ENCODE measurements at regions not wholly inside any gene's neighbourhood (a gene's known extent, or its start where the extent isn't known, plus 50 kb on each side); places are given as distances from the start of the nearest gene placed in this dataset.
A peak's percentile ranks its signal among the peaks of the same experiment; 100 is the strongest.

DNA sequence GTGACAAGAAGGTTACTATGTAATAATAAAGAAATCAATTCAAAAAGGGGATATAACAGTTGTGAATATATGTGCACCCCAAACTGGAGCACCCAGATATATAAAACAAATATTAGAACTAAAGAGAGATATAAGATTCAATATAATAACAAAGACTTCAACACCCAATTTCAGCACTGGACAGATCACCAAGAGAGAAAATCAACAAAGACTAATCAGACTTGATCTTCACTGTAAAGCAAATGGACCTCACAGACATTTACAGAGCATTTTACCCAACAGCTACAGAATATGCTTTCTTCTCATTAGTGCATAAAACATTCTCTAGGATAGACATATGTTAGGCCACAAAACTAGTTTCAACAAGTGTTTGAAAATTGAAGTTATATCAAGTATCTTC lies 287.7 kb downstream of the DSC3 start:
- peaks cover 0 to 5% of the 10 kb centered on the region in 2 donors for H3K9me3 ChIP-seq (ENCODE audit: control insufficient read depth in 1 of 2, low read length in 2 of 2)
- POLR2A ChIA-PET (ENCODE audit: partially characterized antibody), result no interaction called here
- intact Hi-C loops (cut with micrococcal nuclease), result no loop called here
- DNase-seq, result no peak
- no peaks in the 10 kb centered on the region for H3K4me1 ChIP-seq (ENCODE audit: insufficient read depth, low read length)
- H3K4me3 ChIP-seq (ENCODE audit: low read length in 2 of 2), result no peak overlapping the region
- no peak overlapping the region for H3K27ac ChIP-seq (ENCODE audit: low read depth, low read length)
- CTCF ChIA-PET (ENCODE audit: partially characterized antibody), result no interaction called here
- Mint-ChIP-seq H3K27me3 (no peaks in the 10 kb centered on the region), H3K4me1 (no peaks in the 10 kb centered on the region), H3K36me3 (no peaks in the 10 kb centered on the region), H3K27ac (no peak overlapping the region), H3K4me3 (no peak overlapping the region), H3K9me3 (peaks cover 3 to 14% (median 8%) of the 10 kb centered on the region in 8 donors)
- H3K27me3 ChIP-seq (ENCODE audit: insufficient read depth, low read length), result no peaks in the 10 kb centered on the region
- no peaks in the 10 kb centered on the region for H3K36me3 ChIP-seq (ENCODE audit: insufficient read depth, low read length)

GRCh38 chr18:30748541-30748940 lies 294.0 kb downstream of the DSC3 start:
- Mint-ChIP-seq H3K9me3 (peaks cover 5 to 40% (median 14%) of the 10 kb centered on the region in 8 donors), H3K27me3 (no peaks in the 10 kb centered on the region), H3K4me1 (no peaks in the 10 kb centered on the region), H3K4me3 (no peak overlapping the region), H3K36me3 (no peaks in the 10 kb centered on the region), H3K27ac (peak overlapping the region in 1 of 7 donors; percentile 29)
- Histone ChIP-seq H3K27me3 (ENCODE audit: insufficient read depth, low read length) (no peaks in the 10 kb centered on the region), H3K27ac (ENCODE audit: low read depth, low read length) (no peak overlapping the region), H3K4me1 (ENCODE audit: insufficient read depth, low read length) (no peaks in the 10 kb centered on the region), H3K4me3 (ENCODE audit: low read length in 2 of 2) (no peak overlapping the region), H3K9me3 (ENCODE audit: control insufficient read depth in 1 of 2, low read length in 2 of 2) (peaks cover 0 to 5% of the 10 kb centered on the region in 2 donors), H3K36me3 (ENCODE audit: insufficient read depth, low read length) (no peaks in the 10 kb centered on the region)
- intact Hi-C loops (cut with micrococcal nuclease), result no loop called here
- ChIA-PET POLR2A (ENCODE audit: partially characterized antibody) (no interaction called here), CTCF (ENCODE audit: partially characterized antibody) (no interaction called here)
- no peak for DNase-seq

- Mint-ChIP-seq H3K27ac (no peak overlapping the region), H3K27me3 (no peaks in the 10 kb centered on the region), H3K4me1 (no peaks in the 10 kb centered on the region), H3K4me3 (no peak overlapping the region), H3K9me3 (peaks cover 5 to 35% (median 11%) of the 10 kb centered on the region in 8 donors), H3K36me3 (no peaks in the 10 kb centered on the region)
- intact Hi-C loops (cut with micrococcal nuclease), result no loop called here
- no peak for DNase-seq
- Histone ChIP-seq H3K27me3 (ENCODE audit: insufficient read depth, low read length) (no peaks in the 10 kb centered on the region), H3K4me1 (ENCODE audit: insufficient read depth, low read length) (no peaks in the 10 kb centered on the region), H3K9me3 (ENCODE audit: control insufficient read depth in 1 of 2, low read length in 2 of 2) (no peaks in the 10 kb centered on the region), H3K27ac (ENCODE audit: low read depth, low read length) (no peak overlapping the region), H3K4me3 (ENCODE audit: low read length in 2 of 2) (no peak overlapping the region), H3K36me3 (ENCODE audit: insufficient read depth, low read length) (no peaks in the 10 kb centered on the region)
- ChIA-PET CTCF (ENCODE audit: partially characterized antibody) (no interaction called here), POLR2A (ENCODE audit: partially characterized antibody) (no interaction called here)
Measured at GRCh38 chr18:30746224-30746623, 296.3 kb downstream of the DSC3 start.

DNA sequence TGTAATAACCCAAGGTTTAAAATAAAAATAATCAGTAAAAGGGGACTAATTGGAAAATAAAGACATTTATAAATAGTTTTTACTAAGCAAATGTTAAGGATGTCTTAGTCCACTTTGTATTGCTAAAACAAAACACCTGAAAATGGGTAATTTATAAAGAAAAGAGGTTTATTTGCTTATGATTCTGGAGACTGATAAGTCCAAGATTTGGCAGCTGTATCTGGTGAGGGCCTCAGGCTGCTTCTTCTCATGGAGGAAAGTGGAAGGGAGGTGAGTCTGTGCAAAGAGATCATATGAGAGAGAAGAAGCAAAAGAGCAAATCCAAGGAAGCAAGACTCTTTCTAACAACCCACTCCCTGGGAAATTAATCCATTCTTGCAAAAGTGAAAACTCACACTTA lies 299.5 kb downstream of the DSC3 start:
- Histone ChIP-seq H3K27me3 (ENCODE audit: insufficient read depth, low read length) (no peaks in the 10 kb centered on the region), H3K36me3 (ENCODE audit: insufficient read depth, low read length) (no peaks in the 10 kb centered on the region), H3K4me1 (ENCODE audit: insufficient read depth, low read length) (no peaks in the 10 kb centered on the region), H3K27ac (ENCODE audit: low read depth, low read length) (no peak overlapping the region), H3K4me3 (ENCODE audit: low read length in 2 of 2) (no peak overlapping the region), H3K9me3 (ENCODE audit: control insufficient read depth in 1 of 2, low read length in 2 of 2) (no peaks in the 10 kb centered on the region)
- peaks cover 2 to 21% (median 6%) of the 10 kb centered on the region in 8 donors for H3K9me3 Mint-ChIP-seq
- DNase-seq, result no peak
- H3K27me3 Mint-ChIP-seq, result no peaks in the 10 kb centered on the region
- intact Hi-C loops (cut with micrococcal nuclease), result no loop called here
- H3K4me3 Mint-ChIP-seq, result no peak overlapping the region
- no peaks in the 10 kb centered on the region for H3K36me3 Mint-ChIP-seq
- ChIA-PET CTCF (ENCODE audit: partially characterized antibody) (no interaction called here), POLR2A (ENCODE audit: partially characterized antibody) (no interaction called here)
- no peaks in the 10 kb centered on the region for H3K4me1 Mint-ChIP-seq
- no peak overlapping the region for H3K27ac Mint-ChIP-seq

DNA sequence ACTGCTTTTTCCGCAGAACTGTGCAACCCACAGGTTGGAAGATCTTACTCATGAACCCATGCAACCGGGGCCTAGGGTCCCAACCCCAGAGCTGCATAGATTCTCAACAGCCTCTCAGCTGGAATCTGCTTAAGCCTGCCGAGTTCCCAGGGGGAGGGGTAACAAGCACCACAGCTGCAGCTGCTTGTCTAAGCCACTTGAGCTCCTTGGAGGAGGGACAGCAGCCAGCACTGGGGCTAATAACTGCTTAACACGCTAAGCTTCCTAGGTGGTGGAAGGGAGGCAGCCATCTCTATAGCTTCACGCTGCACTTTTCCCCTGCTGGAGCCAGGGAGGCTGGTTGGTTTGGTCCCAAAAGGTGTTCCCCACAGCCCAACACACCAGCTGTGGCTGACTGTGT lies 311.6 kb downstream of the DSC3 start:
- H3K27ac Mint-ChIP-seq, result no peak overlapping the region
- peaks cover 4 to 32% (median 18%) of the 10 kb centered on the region in 8 donors for H3K9me3 Mint-ChIP-seq
- Histone ChIP-seq H3K4me1 (ENCODE audit: insufficient read depth, low read length) (no peaks in the 10 kb centered on the region), H3K27ac (ENCODE audit: low read depth, low read length) (no peak overlapping the region), H3K36me3 (ENCODE audit: insufficient read depth, low read length) (no peaks in the 10 kb centered on the region), H3K4me3 (ENCODE audit: low read length in 2 of 2) (no peak overlapping the region), H3K9me3 (ENCODE audit: control insufficient read depth in 1 of 2, low read length in 2 of 2) (no peaks in the 10 kb centered on the region), H3K27me3 (ENCODE audit: insufficient read depth, low read length) (no peaks in the 10 kb centered on the region)
- no peaks in the 10 kb centered on the region for H3K27me3 Mint-ChIP-seq
- POLR2A ChIA-PET (ENCODE audit: partially characterized antibody), result no interaction called here
- no peak for DNase-seq
- intact Hi-C loops (cut with micrococcal nuclease), result no loop called here
- CTCF ChIA-PET (ENCODE audit: partially characterized antibody), result no interaction called here
- no peak overlapping the region for H3K4me3 Mint-ChIP-seq
- no peaks in the 10 kb centered on the region for H3K4me1 Mint-ChIP-seq
- H3K36me3 Mint-ChIP-seq, result no peaks in the 10 kb centered on the region

DNA sequence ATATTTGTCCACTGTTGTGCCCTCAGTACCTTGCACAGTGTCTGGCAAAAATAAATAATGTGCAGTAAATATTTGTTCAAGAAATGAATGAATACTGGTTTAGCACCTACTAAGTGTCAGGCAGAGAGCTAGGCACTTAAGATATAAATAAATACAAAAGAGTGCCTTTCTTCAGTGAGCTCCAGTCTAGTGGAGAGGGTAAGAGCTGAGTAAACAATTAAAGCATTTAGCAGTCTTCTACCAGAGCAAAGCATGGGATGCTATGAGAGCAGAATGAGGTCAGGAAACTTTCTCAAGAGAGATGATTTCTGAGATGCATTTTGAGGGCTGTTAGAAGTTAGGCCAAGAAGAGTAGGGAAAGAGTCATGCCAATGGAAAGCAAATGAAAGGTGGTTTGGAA lies 314.7 kb downstream of the DSC3 start:
- no peaks in the 10 kb centered on the region for H3K36me3 ChIP-seq (ENCODE audit: insufficient read depth, low read length)
- H3K4me3 ChIP-seq (ENCODE audit: low read length in 2 of 2), result no peak overlapping the region
- no peaks in the 10 kb centered on the region for H3K36me3 Mint-ChIP-seq
- no peaks in the 10 kb centered on the region for H3K27me3 Mint-ChIP-seq
- no peaks in the 10 kb centered on the region for H3K9me3 ChIP-seq (ENCODE audit: control insufficient read depth in 1 of 2, low read length in 2 of 2)
- H3K9me3 Mint-ChIP-seq, result peaks cover 0 to 22% (median 6%) of the 10 kb centered on the region in 8 donors
- ChIA-PET POLR2A (ENCODE audit: partially characterized antibody) (no interaction called here), CTCF (ENCODE audit: partially characterized antibody) (no interaction called here)
- no peak for DNase-seq
- H3K27ac Mint-ChIP-seq, result no peak overlapping the region
- no peaks in the 10 kb centered on the region for H3K27me3 ChIP-seq (ENCODE audit: insufficient read depth, low read length)
- intact Hi-C loops (cut with micrococcal nuclease), result no loop called here
- no peaks in the 10 kb centered on the region for H3K4me1 Mint-ChIP-seq
- H3K4me3 Mint-ChIP-seq, result no peak overlapping the region
- H3K4me1 ChIP-seq (ENCODE audit: insufficient read depth, low read length), result no peaks in the 10 kb centered on the region
- no peak overlapping the region for H3K27ac ChIP-seq (ENCODE audit: low read depth, low read length)

DNA sequence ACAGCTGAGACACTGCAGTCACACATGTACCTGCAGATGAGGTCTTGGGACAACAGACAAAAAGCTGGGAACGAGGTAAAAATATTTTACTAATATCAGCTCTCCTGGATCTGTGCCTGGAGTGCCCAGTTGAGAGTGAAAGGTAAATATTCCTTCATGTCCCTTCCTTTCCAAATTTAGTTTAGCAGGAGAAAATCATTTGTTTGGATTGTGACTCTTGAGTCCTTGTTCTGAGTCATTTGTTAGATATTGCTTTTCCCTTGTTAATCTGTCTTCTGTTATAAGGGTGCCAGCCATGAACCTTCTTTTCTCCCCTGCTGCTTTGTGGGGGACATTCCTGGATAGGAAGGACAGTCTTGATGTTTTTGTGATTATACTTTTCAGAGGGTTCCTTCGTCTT lies 329.2 kb downstream of the DSC3 start:
- Mint-ChIP-seq H3K27ac (no peak overlapping the region), H3K4me1 (no peaks in the 10 kb centered on the region), H3K9me3 (peaks cover 0 to 18% (median 7%) of the 10 kb centered on the region in 8 donors), H3K27me3 (no peaks in the 10 kb centered on the region), H3K4me3 (no peak overlapping the region), H3K36me3 (no peaks in the 10 kb centered on the region)
- ChIA-PET CTCF (ENCODE audit: partially characterized antibody) (no interaction called here), POLR2A (ENCODE audit: partially characterized antibody) (no interaction called here)
- Histone ChIP-seq H3K27ac (ENCODE audit: low read depth, low read length) (no peak overlapping the region), H3K9me3 (ENCODE audit: control insufficient read depth in 1 of 2, low read length in 2 of 2) (no peaks in the 10 kb centered on the region), H3K4me3 (ENCODE audit: low read length in 2 of 2) (no peak overlapping the region), H3K27me3 (ENCODE audit: insufficient read depth, low read length) (no peaks in the 10 kb centered on the region), H3K36me3 (ENCODE audit: insufficient read depth, low read length) (no peaks in the 10 kb centered on the region), H3K4me1 (ENCODE audit: insufficient read depth, low read length) (no peaks in the 10 kb centered on the region)
- DNase-seq, result no peak
- intact Hi-C loops (cut with micrococcal nuclease), result no loop called here

DNA sequence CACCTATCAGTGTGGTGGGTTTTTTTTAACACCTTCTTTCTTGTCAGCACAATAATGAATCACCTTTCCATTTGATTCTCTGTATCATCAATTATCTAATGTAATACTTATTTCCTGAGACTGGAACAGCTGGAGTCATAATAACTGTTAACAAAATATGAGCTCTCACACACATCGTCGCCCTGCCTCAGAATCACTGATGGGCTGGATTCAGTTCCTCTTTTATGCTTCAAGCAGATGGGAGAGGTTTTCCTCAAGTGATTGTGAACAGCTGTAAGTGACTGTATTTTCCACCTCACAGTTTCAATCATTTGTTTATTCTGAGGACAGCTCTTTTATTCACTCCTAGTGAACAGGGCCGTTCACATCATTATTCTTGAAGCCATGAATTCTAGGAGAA lies 330.2 kb downstream of the DSC3 start:
- H3K27me3 ChIP-seq (ENCODE audit: insufficient read depth, low read length), result no peaks in the 10 kb centered on the region
- H3K9me3 Mint-ChIP-seq, result peaks cover 0 to 14% (median 7%) of the 10 kb centered on the region in 8 donors
- no peaks in the 10 kb centered on the region for H3K4me1 Mint-ChIP-seq
- H3K27ac ChIP-seq (ENCODE audit: low read depth, low read length), result no peak overlapping the region
- no peaks in the 10 kb centered on the region for H3K36me3 Mint-ChIP-seq
- H3K4me1 ChIP-seq (ENCODE audit: insufficient read depth, low read length), result no peaks in the 10 kb centered on the region
- intact Hi-C loops (cut with micrococcal nuclease), result no loop called here
- H3K9me3 ChIP-seq (ENCODE audit: control insufficient read depth in 1 of 2, low read length in 2 of 2), result no peaks in the 10 kb centered on the region
- POLR2A ChIA-PET (ENCODE audit: partially characterized antibody), result no interaction called here
- H3K4me3 Mint-ChIP-seq, result no peak overlapping the region
- no peaks in the 10 kb centered on the region for H3K27me3 Mint-ChIP-seq
- H3K27ac Mint-ChIP-seq, result no peak overlapping the region
- H3K36me3 ChIP-seq (ENCODE audit: insufficient read depth, low read length), result no peaks in the 10 kb centered on the region
- no peak for DNase-seq
- CTCF ChIA-PET (ENCODE audit: partially characterized antibody), result no interaction called here
- H3K4me3 ChIP-seq (ENCODE audit: low read length in 2 of 2), result no peak overlapping the region

Measured in CD4-positive, alpha-beta memory T cell (primary cell).